ENCODE measurements at regions not wholly inside any gene's neighbourhood (a gene's known extent, or its start where the extent isn't known, plus 50 kb on each side); places are given as distances from the start of the nearest gene placed in this dataset.

- TF ChIP-seq POLR2AphosphoS5 (IDR thresholded peaks at IDR 0.05; ENCODE audit: low read depth, low read length) = no peak
- TF ChIP-seq POLR2A (IDR thresholded peaks at IDR 0.05; ENCODE audit: low read depth, low read length) = no peak
These were observed 194.2 kb upstream of the PROK2 start for GRCh38 chr3:71979175-71979574.
